Endothelial cell (in vitro differentiated cells): ENCODE measurements at regions not wholly inside any gene's neighbourhood (a gene's known extent, or its start where the extent isn't known, plus 50 kb on each side); places are given as distances from the start of the nearest gene placed in this dataset.

ENCODE experiments used
- DNase-seq: peaks from one replicate; pipeline ENCODE4 v3.0.0; 2021; ENCODE audit warnings: low spot score
- H3K27ac Mint-ChIP-seq: one replicate; pipeline ENCODE4 v1.8.0; 2021; ENCODE audit warnings: mixed read lengths, inconsistent platforms; ENCODE audit not compliant: unreplicated experiment
- H3K27me3 Mint-ChIP-seq: one replicate; pipeline ENCODE4 v1.8.0; 2021; ENCODE audit warnings: mild to moderate bottlenecking, moderate library complexity, mixed read lengths, inconsistent platforms; ENCODE audit not compliant: unreplicated experiment
- H3K36me3 Mint-ChIP-seq: one replicate; pipeline ENCODE4 v1.8.0; 2021; ENCODE audit warnings: mild to moderate bottlenecking, low read depth, mixed read lengths, inconsistent platforms; ENCODE audit not compliant: unreplicated experiment
- H3K4me1 Mint-ChIP-seq: one replicate; pipeline ENCODE4 v1.8.0; 2021; ENCODE audit warnings: mild to moderate bottlenecking, mixed read lengths, inconsistent platforms; ENCODE audit not compliant: unreplicated experiment
- H3K4me3 Mint-ChIP-seq: one replicate; pipeline ENCODE4 v1.8.0; 2021; ENCODE audit warnings: mild to moderate bottlenecking, mixed read lengths, inconsistent platforms; ENCODE audit not compliant: unreplicated experiment
- H3K9me3 Mint-ChIP-seq: one replicate; pipeline ENCODE4 v1.8.0; 2021; ENCODE audit warnings: mixed read lengths, inconsistent platforms; ENCODE audit not compliant: unreplicated experiment
- CTCF ChIP-seq: fragments of 200-600 bp; sonication (generic); IDR thresholded peaks from one replicate; pipeline ENCODE4 v1.5.0; 2021; ENCODE audit warnings: antibody characterized with exemption; ENCODE audit not compliant: unreplicated experiment

GRCh38 chr18:66300141-66300540 is 303.7 kb downstream of the CDH19 start:
- H3K27me3 Mint-ChIP-seq, result no peaks in the 10 kb centered on the region
- no peak for DNase-seq
- H3K27ac Mint-ChIP-seq, result no peak overlapping the region
- H3K4me3 Mint-ChIP-seq, result no peak overlapping the region
- no peak for TF ChIP-seq CTCF
- H3K4me1 Mint-ChIP-seq, result no peaks in the 10 kb centered on the region
- no peaks in the 10 kb centered on the region for H3K36me3 Mint-ChIP-seq
- H3K9me3 Mint-ChIP-seq, result no peaks in the 10 kb centered on the region

- Mint-ChIP-seq H3K4me3 (no peak overlapping the region), H3K27me3 (no peaks in the 10 kb centered on the region), H3K4me1 (no peaks in the 10 kb centered on the region), H3K36me3 (peaks cover 5% of the 10 kb centered on the region), H3K9me3 (peaks cover 5% of the 10 kb centered on the region), H3K27ac (no peak overlapping the region)
- DNase-seq, result no peak
- no peak for TF ChIP-seq CTCF
Measured at GRCh38 chr18:66280470-66280869, 323.4 kb downstream of the CDH19 start.

- Mint-ChIP-seq H3K36me3 (peaks cover 29% of the 10 kb centered on the region), H3K4me1 (no peaks in the 10 kb centered on the region), H3K27ac (no peak overlapping the region), H3K9me3 (peaks cover 5% of the 10 kb centered on the region), H3K27me3 (peaks cover 7% of the 10 kb centered on the region), H3K4me3 (no peak overlapping the region)
- no peak for DNase-seq
- TF ChIP-seq CTCF, result no peak
Measured at GRCh38 chr18:66271962-66272361, 331.9 kb downstream of the CDH19 start.

DNA sequence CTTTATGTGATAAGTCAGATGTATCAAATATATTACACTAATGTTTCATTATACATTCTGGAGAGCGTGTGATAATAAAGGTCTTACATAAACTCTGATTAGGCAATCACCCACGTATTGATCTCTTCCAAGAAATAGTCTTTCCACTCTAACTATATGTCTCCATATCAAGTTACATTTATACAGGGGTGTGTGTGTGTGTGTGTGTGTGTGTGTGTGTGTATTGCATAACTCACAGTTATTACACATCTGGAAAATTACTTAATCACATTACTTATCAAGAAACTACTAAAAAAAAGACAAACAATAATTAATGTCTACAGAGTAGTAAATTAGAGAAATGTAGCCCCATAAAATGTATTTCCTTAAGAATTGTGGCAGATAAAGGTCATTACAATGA is 339.8 kb downstream of the CDH19 start:
- Mint-ChIP-seq H3K9me3 (no peaks in the 10 kb centered on the region), H3K27ac (no peak overlapping the region), H3K4me1 (no peaks in the 10 kb centered on the region), H3K4me3 (no peak overlapping the region), H3K36me3 (peaks cover 5% of the 10 kb centered on the region), H3K27me3 (peaks cover 4% of the 10 kb centered on the region)
- DNase-seq, result no peak
- no peak for TF ChIP-seq CTCF

- Mint-ChIP-seq H3K27ac (no peak overlapping the region), H3K9me3 (no peaks in the 10 kb centered on the region), H3K4me3 (no peak overlapping the region), H3K4me1 (no peaks in the 10 kb centered on the region), H3K27me3 (no peaks in the 10 kb centered on the region), H3K36me3 (no peaks in the 10 kb centered on the region)
- no peak for DNase-seq
- TF ChIP-seq CTCF, result no peak
Measured at GRCh38 chr18:66254121-66254520, 349.8 kb downstream of the CDH19 start.
